ENCODE measurements at regions not wholly inside any gene's neighbourhood (a gene's known extent, or its start where the extent isn't known, plus 50 kb on each side); places are given as distances from the start of the nearest gene placed in this dataset.

GRCh38 chr12:114119316-114119715 is 153.2 kb upstream of the RBM19 start:
- no peak overlapping the region for H3K4me3 ChIP-seq
- H3K9me3 ChIP-seq, result no peaks in the 10 kb centered on the region
- no peaks in the 10 kb centered on the region for H3K27me3 ChIP-seq (ENCODE audit: low read depth)
- no peak for TF ChIP-seq CTCF (IDR thresholded peaks at IDR 0.05)
- ATAC-seq, result no peak
- H3K4me1 ChIP-seq, result no peaks in the 10 kb centered on the region
- intact Hi-C loops (cut with DNase I), result no loop called here
- H3K27ac ChIP-seq, result no peak overlapping the region
- DNase-seq, result no peak
- no peaks in the 10 kb centered on the region for H3K36me3 ChIP-seq

- Histone ChIP-seq H3K9me3 (no peaks in the 10 kb centered on the region), H3K36me3 (no peaks in the 10 kb centered on the region), H3K27me3 (ENCODE audit: low read depth) (no peaks in the 10 kb centered on the region), H3K4me3 (no peak overlapping the region), H3K4me1 (no peaks in the 10 kb centered on the region), H3K27ac (no peak overlapping the region)
- TF ChIP-seq CTCF (IDR thresholded peaks at IDR 0.05), result no peak
- intact Hi-C loops (cut with DNase I), result no loop called here
- DNase-seq (no peak), ATAC-seq (no peak)
These were observed 130.3 kb upstream of the RBM19 start for GRCh38 chr12:114096461-114096860.

GRCh38 chr12:114093520-114093919 is 127.4 kb upstream of the RBM19 start:
- no peak for DNase-seq
- Histone ChIP-seq H3K36me3 (no peaks in the 10 kb centered on the region), H3K9me3 (no peaks in the 10 kb centered on the region), H3K27me3 (ENCODE audit: low read depth) (no peaks in the 10 kb centered on the region), H3K27ac (no peak overlapping the region), H3K4me1 (no peaks in the 10 kb centered on the region), H3K4me3 (no peak overlapping the region)
- intact Hi-C loops (cut with DNase I), result no loop called here
- no peak for TF ChIP-seq CTCF (IDR thresholded peaks at IDR 0.05)
- no peak for ATAC-seq

GRCh38 chr12:114092981-114093380 is 126.9 kb upstream of the RBM19 start:
- Histone ChIP-seq H3K9me3 (no peaks in the 10 kb centered on the region), H3K27ac (no peak overlapping the region), H3K4me3 (no peak overlapping the region), H3K36me3 (no peaks in the 10 kb centered on the region), H3K4me1 (no peaks in the 10 kb centered on the region), H3K27me3 (ENCODE audit: low read depth) (no peaks in the 10 kb centered on the region)
- TF ChIP-seq CTCF (IDR thresholded peaks at IDR 0.05), result no peak
- ATAC-seq (no peak), DNase-seq (no peak)
- intact Hi-C loops (cut with DNase I), result no loop called here

GRCh38 chr12:114090211-114090610 is 124.1 kb upstream of the RBM19 start:
- Histone ChIP-seq H3K9me3 (no peaks in the 10 kb centered on the region), H3K36me3 (no peaks in the 10 kb centered on the region), H3K4me1 (no peaks in the 10 kb centered on the region), H3K27me3 (ENCODE audit: low read depth) (no peaks in the 10 kb centered on the region), H3K4me3 (no peak overlapping the region), H3K27ac (no peak overlapping the region)
- DNase-seq, result no peak
- TF ChIP-seq CTCF (IDR thresholded peaks at IDR 0.05), result no peak
- intact Hi-C loops (cut with DNase I), result no loop called here
- ATAC-seq, result no peak

- TF ChIP-seq CTCF (IDR thresholded peaks at IDR 0.05), result no peak
- Histone ChIP-seq H3K27me3 (ENCODE audit: low read depth) (no peaks in the 10 kb centered on the region), H3K36me3 (no peaks in the 10 kb centered on the region), H3K27ac (no peak overlapping the region), H3K4me1 (no peaks in the 10 kb centered on the region), H3K4me3 (no peak overlapping the region), H3K9me3 (no peaks in the 10 kb centered on the region)
- ATAC-seq, result no peak
- no peak for DNase-seq
- intact Hi-C loops (cut with DNase I), result no loop called here
These were observed 107.0 kb upstream of the RBM19 start for GRCh38 chr12:114073076-114073475.

Data from lower lobe of right lung (tissue), 2 donors.